Thymus (tissue), 11 donors: ENCODE measurements at regions not wholly inside any gene's neighbourhood (a gene's known extent, or its start where the extent isn't known, plus 50 kb on each side); places are given as distances from the start of the nearest gene placed in this dataset.

Experiments used
- DNase-seq, 9 donors: peaks; one replicate each; pipeline ENCODE4 v3.0.0-alpha.2; 2013; ENCODE audit warnings: low spot score in 9 of 9, low read depth in 6 of 9, missing footprints in 1 of 9
- H3K27ac ChIP-seq, 2 donors: one replicate each; pipeline ENCODE4 v1.5.1; 2013; ENCODE audit warnings: control low read depth in 1 of 2, low read depth in 1 of 2, low read length in 1 of 2, mild to moderate bottlenecking in 1 of 2, moderate library complexity in 1 of 2
- H3K27me3 ChIP-seq, 2 donors: one replicate each; pipeline ENCODE4 v1.5.1; 2013; ENCODE audit warnings: low read length in 1 of 2; ENCODE audit not compliant: control insufficient read depth in 2 of 2, insufficient read depth in 1 of 2
- H3K36me3 ChIP-seq, 2 donors: one replicate each; pipeline ENCODE4 v1.5.1; 2013; ENCODE audit warnings: low read length in 1 of 2, mild to moderate bottlenecking in 1 of 2, moderate library complexity in 1 of 2; ENCODE audit not compliant: control insufficient read depth in 2 of 2, insufficient read depth in 2 of 2
- H3K4me1 ChIP-seq, 2 donors: one replicate each; pipeline ENCODE4 v1.5.1; 2013; ENCODE audit warnings: low read length in 2 of 2; ENCODE audit not compliant: control insufficient read depth in 2 of 2, insufficient read depth in 2 of 2
- H3K4me3 ChIP-seq, 2 donors: one replicate each; pipeline ENCODE4 v1.5.1; 2013; ENCODE audit warnings: low read length in 2 of 2, control low read depth in 1 of 2, mild to moderate bottlenecking in 1 of 2
- H3K9me3 ChIP-seq, 2 donors: one replicate each; pipeline ENCODE4 v1.5.1; 2013; ENCODE audit warnings: low read length in 1 of 2, mild to moderate bottlenecking in 1 of 2; ENCODE audit not compliant: control insufficient read depth in 2 of 2, insufficient read depth in 1 of 2
- WGBS: extraction: QIAGEN DNeasy Blood & Tissue Kit; methylation state at CpG from one replicate; pipeline ENCODE4 v1.1.7; 2013; 5-methylcytosine and 5-hydroxymethylcytosine counted together
- donor health status: healthy.

GRCh38 chr9:131799177-131799823 is 59.4 kb upstream of the RAPGEF1 start:
- no peaks in the 10 kb centered on the region for H3K27me3 ChIP-seq
- no peak overlapping the region for H3K4me3 ChIP-seq
- H3K36me3 ChIP-seq = no peaks in the 10 kb centered on the region
- WGBS = 57% methylated on average over 8 of the region's 8 CpGs
- H3K4me1 ChIP-seq = no peaks in the 10 kb centered on the region
- no peak overlapping the region for H3K27ac ChIP-seq
- DNase-seq = peak; percentile 19 to 67 (median 45)
- H3K9me3 ChIP-seq = no peaks in the 10 kb centered on the region

- Histone ChIP-seq H3K9me3 (no peaks in the 10 kb centered on the region), H3K36me3 (no peaks in the 10 kb centered on the region), H3K4me1 (no peaks in the 10 kb centered on the region), H3K27me3 (no peaks in the 10 kb centered on the region), H3K27ac (no peak overlapping the region), H3K4me3 (no peak overlapping the region)
- WGBS = 77% methylated on average over 7 of the region's 7 CpGs
- DNase-seq = no peak
Observed at GRCh38 chr9:131798246-131798645, 58.4 kb upstream of the RAPGEF1 start.

- no peak overlapping the region for H3K4me3 ChIP-seq
- WGBS = 73% methylated on average over 15 of the region's 15 CpGs
- H3K27me3 ChIP-seq = no peaks in the 10 kb centered on the region
Observed at GRCh38 chr9:131794393-131794792, 54.5 kb upstream of the RAPGEF1 start.

GRCh38 chr9:131791542-131792254 is 51.8 kb upstream of the RAPGEF1 start:
- 86% methylated on average over 23 of the region's 23 CpGs for WGBS
- DNase-seq = no peak
- no peak overlapping the region for H3K27ac ChIP-seq
- H3K36me3 ChIP-seq = no peaks in the 10 kb centered on the region
- H3K4me3 ChIP-seq = no peak overlapping the region
- no peaks in the 10 kb centered on the region for H3K9me3 ChIP-seq
- H3K27me3 ChIP-seq = peaks cover 0 to 8% of the 10 kb centered on the region in 2 donors
- no peaks in the 10 kb centered on the region for H3K4me1 ChIP-seq

More at GRCh38 chr9:131794393-131794792, 54.5 kb upstream of the RAPGEF1 start:
- H3K27ac ChIP-seq = no peak overlapping the region
- no peaks in the 10 kb centered on the region for H3K36me3 ChIP-seq
- DNase-seq = no peak
- no peaks in the 10 kb centered on the region for H3K9me3 ChIP-seq
- H3K4me1 ChIP-seq = no peaks in the 10 kb centered on the region
